Loucy (cell line): ENCODE measurements at regions not wholly inside any gene's neighbourhood (a gene's known extent, or its start where the extent isn't known, plus 50 kb on each side); places are given as distances from the start of the nearest gene placed in this dataset.
"Not testable (repeated sequence)": the region's sequence is repeated elsewhere in the genome, so short reads cannot be mapped to it uniquely, and the experiment has no call there.

Source experiments
- H2AFZ ChIP-seq: fragments of 200-600 bp; sonication (generic); 2 replicates; pipeline ENCODE4 v1.6.0; 2016; ENCODE audit warnings: antibody characterized with exemption, mild to moderate bottlenecking, low read length, moderate library complexity
- H3F3A ChIP-seq: fragments of 200-600 bp; 2 replicates; pipeline ENCODE4 v1.6.0; 2016; ENCODE audit warnings: antibody characterized with exemption, low read depth, mild to moderate bottlenecking
- H3K27me3 ChIP-seq: fragments of 200-600 bp; sonication (generic); 2 replicates; pipeline ENCODE4 v1.6.1; 2014; ENCODE audit warnings: low read length, mild to moderate bottlenecking; ENCODE audit not compliant: insufficient read depth, poor library complexity, severe bottlenecking
- H3K36me3 ChIP-seq: fragments of 200-600 bp; sonication (generic); 2 replicates; pipeline ENCODE4 v1.6.1; 2016; ENCODE audit warnings: low read length; ENCODE audit not compliant: insufficient read depth
- H3K4me1 ChIP-seq: fragments of 200-600 bp; sonication (generic); 2 replicates; pipeline ENCODE4 v1.5.1; 2014; ENCODE audit warnings: low read length, mild to moderate bottlenecking; ENCODE audit not compliant: insufficient read depth, poor library complexity, severe bottlenecking
- H3K4me2 ChIP-seq: fragments of 200-600 bp; sonication (generic); 2 replicates; pipeline ENCODE4 v1.6.0; 2014; ENCODE audit warnings: antibody characterized with exemption, low read length, low read depth, mild to moderate bottlenecking; ENCODE audit not compliant: poor library complexity, severe bottlenecking
- H3K4me3 ChIP-seq: fragments of 200-600 bp; sonication (generic); 2 replicates; pipeline ENCODE4 v1.5.1; 2014; ENCODE audit warnings: low read length, mild to moderate bottlenecking, mixed read lengths; ENCODE audit not compliant: poor library complexity, severe bottlenecking
- H3K79me2 ChIP-seq: fragments of 200-600 bp; sonication (generic); 2 replicates; pipeline ENCODE4 v1.6.1; 2014; ENCODE audit warnings: low read length; ENCODE audit not compliant: insufficient read depth
- H3K9ac ChIP-seq: fragments of 200-600 bp; sonication (generic); 2 replicates; pipeline ENCODE4 v1.6.0; 2014; ENCODE audit warnings: mild to moderate bottlenecking, low read depth, low read length, moderate library complexity; ENCODE audit not compliant: poor library complexity, severe bottlenecking
- H3K9me2 ChIP-seq: fragments of 200-600 bp; sonication (generic); replicated peaks from 2 replicates; pipeline ENCODE4 v1.6.1; 2016; ENCODE audit warnings: low read depth, low read length, mixed read lengths
- H3K9me3 ChIP-seq: fragments of 200-600 bp; sonication (generic); 2 replicates; pipeline ENCODE4 v1.6.1; 2014; ENCODE audit warnings: mild to moderate bottlenecking, antibody characterized with exemption, low read length, low read depth; ENCODE audit not compliant: insufficient read depth
- H4K20me1 ChIP-seq: fragments of 200-600 bp; sonication (generic); 2 replicates; pipeline ENCODE4 v1.6.0; 2014; ENCODE audit warnings: antibody characterized with exemption, low read length, mild to moderate bottlenecking; ENCODE audit not compliant: insufficient read depth, poor library complexity, severe bottlenecking
- CTCF ChIP-seq: fragments of 200-600 bp; sonication (generic); conservative IDR thresholded peaks from 2 replicates; pipeline ENCODE4 v1.5.1; 2014; ENCODE audit warnings: mild to moderate bottlenecking, antibody characterized with exemption, low read length
- EZH2phosphoT487 ChIP-seq: fragments of 200-600 bp; IDR thresholded peaks from 2 replicates; pipeline ENCODE4 v1.6.1; 2018; ENCODE audit warnings: antibody characterized with exemption, mild to moderate bottlenecking, moderate library complexity, borderline replicate concordance

GRCh38 chr13:81017513-81018152, 676.7 kb upstream of the SPRY2 start:
- Histone ChIP-seq H3K27me3 (no peaks in the 10 kb centered on the region), H3F3A (no peaks in the 10 kb centered on the region), H2AFZ (peak overlapping the region; percentile 32), H4K20me1 (no peaks in the 10 kb centered on the region), H3K9me3 (no peaks in the 10 kb centered on the region), H3K79me2 (no peaks in the 10 kb centered on the region), H3K4me2 (peak overlapping the region; percentile 16), H3K9ac (no peak overlapping the region), H3K9me2 (no peaks in the 10 kb centered on the region), H3K36me3 (no peaks in the 10 kb centered on the region), H3K4me1 (peaks cover 7% of the 10 kb centered on the region), H3K4me3 (no peak overlapping the region)
- TF ChIP-seq CTCF (peak; percentile 81), EZH2phosphoT487 (no peak)

- no peaks in the 10 kb centered on the region for H3K9me2 ChIP-seq
- no peaks in the 10 kb centered on the region for H3K9me3 ChIP-seq
- no peak overlapping the region for H3K4me3 ChIP-seq
- no peaks in the 10 kb centered on the region for H3K79me2 ChIP-seq
- no peak overlapping the region for H2AFZ ChIP-seq
- no peak overlapping the region for H3K4me2 ChIP-seq
- TF ChIP-seq CTCF (peak; percentile 29; the same call in 1 of the 2 replicates), EZH2phosphoT487 (no peak)
- no peaks in the 10 kb centered on the region for H3F3A ChIP-seq
- no peaks in the 10 kb centered on the region for H4K20me1 ChIP-seq
- H3K36me3 ChIP-seq, result no peaks in the 10 kb centered on the region
- no peaks in the 10 kb centered on the region for H3K27me3 ChIP-seq
- H3K4me1 ChIP-seq, result peaks cover 7% of the 10 kb centered on the region
- no peak overlapping the region for H3K9ac ChIP-seq
Observed at GRCh38 chr13:81012031-81012430, 671.1 kb upstream of the SPRY2 start.

- Histone ChIP-seq H3K36me3 (no peaks in the 10 kb centered on the region), H3K9me2 (no peaks in the 10 kb centered on the region), H3K27me3 (no peaks in the 10 kb centered on the region), H3K4me2 (no peak overlapping the region), H4K20me1 (no peaks in the 10 kb centered on the region), H3K9ac (no peak overlapping the region), H3K9me3 (no peaks in the 10 kb centered on the region), H3F3A (no peaks in the 10 kb centered on the region), H2AFZ (no peak overlapping the region), H3K4me1 (no peaks in the 10 kb centered on the region), H3K4me3 (no peak overlapping the region), H3K79me2 (no peaks in the 10 kb centered on the region)
- TF ChIP-seq CTCF, result no peak
- no peak for TF ChIP-seq EZH2phosphoT487
Observed at GRCh38 chr13:81001828-81002385, 661.0 kb upstream of the SPRY2 start.

GRCh38 chr13:80998603-80999002, 657.7 kb upstream of the SPRY2 start:
- not testable (repeated sequence) for H3K4me1 ChIP-seq, H3K9me3 ChIP-seq, H2AFZ ChIP-seq, H3K4me3 ChIP-seq, H3K79me2 ChIP-seq, H3K27me3 ChIP-seq, H3F3A ChIP-seq, H3K4me2 ChIP-seq, H3K9me2 ChIP-seq, H3K9ac ChIP-seq, H3K36me3 ChIP-seq, H4K20me1 ChIP-seq
